Right cardiac atrium (tissue), 5 donors: ENCODE measurements at regions not wholly inside any gene's neighbourhood (a gene's known extent, or its start where the extent isn't known, plus 50 kb on each side); places are given as distances from the start of the nearest gene placed in this dataset.

ENCODE experiments used
- ATAC-seq, 2 donors: fragments of 200-7000 bp; cut with Tn5 transposase; one replicate each; pipeline versions ENCODE4 v1.8.0 to v1.9.1; 2020; ENCODE audit warnings: moderate library complexity in 2 of 2, mild to moderate bottlenecking in 1 of 2
- DNase-seq, 3 donors: peaks; one replicate each; pipeline ENCODE4 v3.0.0-alpha.2; 2020
- H3K27ac ChIP-seq: one replicate; pipeline ENCODE4 v1.5.1; 2013; ENCODE audit warnings: mild to moderate bottlenecking, low read length, control low read depth, moderate library complexity
- H3K27me3 ChIP-seq: one replicate; pipeline ENCODE4 v1.6.1; 2013; ENCODE audit not compliant: control insufficient read depth, insufficient read depth
- H3K4me1 ChIP-seq: one replicate; pipeline ENCODE4 v1.6.1; 2013; ENCODE audit warnings: low read length; ENCODE audit not compliant: control insufficient read depth, insufficient read depth
- H3K4me3 ChIP-seq: one replicate; pipeline ENCODE4 v1.5.1; 2013; ENCODE audit warnings: low read length, control low read depth
- H3K9me3 ChIP-seq: one replicate; pipeline ENCODE4 v1.6.1; 2013; ENCODE audit warnings: low read length; ENCODE audit not compliant: control insufficient read depth
- WGBS: extraction: QIAGEN DNeasy Blood & Tissue Kit; methylation state at CpG from one replicate; pipeline ENCODE4 v1.1.7; 2013; 5-methylcytosine and 5-hydroxymethylcytosine counted together
- intact Hi-C, 4 donors: fragments of 100-400 bp; cut with DNase I; formaldehyde crosslinking; loops; one replicate each; pipeline versions ENCODE4 v1.11.0 to v1.14.0; 2022 to 2023
- donor health status: healthy with polysubstance abuse.
- donor health status: DM: no; HTN: yes; CAD: no.
- donor health status: DM: no; HTN: no; CAD: no.
- donor health status: DM: no; HTN: yes; CAD: no; lungs with severe emphysema.
- donor health status: DM: yes; HTN: yes; CAD: no.

- 83% methylated on average over 2 of the region's 2 CpGs for WGBS
- ATAC-seq, result no peak
Observed at GRCh38 chr14:43198465-43198864, 1308.6 kb downstream of the FSCB start.

GRCh38 chr14:43184540-43184939, 1322.5 kb downstream of the FSCB start:
- Histone ChIP-seq H3K27ac (no peak overlapping the region), H3K4me3 (no peak overlapping the region), H3K9me3 (no peaks in the 10 kb centered on the region), H3K4me1 (no peaks in the 10 kb centered on the region), H3K27me3 (no peaks in the 10 kb centered on the region)
- WGBS, result 81% methylated on average over 3 of the region's 3 CpGs
- intact Hi-C loops, result no loop called here
- no peak for ATAC-seq
- no peak for DNase-seq

More at GRCh38 chr14:43198465-43198864, 1308.6 kb downstream of the FSCB start:
- no peak overlapping the region for H3K27ac ChIP-seq
- H3K27me3 ChIP-seq, result no peaks in the 10 kb centered on the region
- no peaks in the 10 kb centered on the region for H3K4me1 ChIP-seq
- H3K9me3 ChIP-seq, result no peaks in the 10 kb centered on the region
- intact Hi-C loops, result no loop called here
- H3K4me3 ChIP-seq, result no peak overlapping the region
- no peak for DNase-seq

- intact Hi-C loops, result no loop called here
- H3K9me3 ChIP-seq, result no peaks in the 10 kb centered on the region
- WGBS, result 77% methylated on average over 3 of the region's 3 CpGs
- no peak for ATAC-seq
- no peaks in the 10 kb centered on the region for H3K4me1 ChIP-seq
- no peaks in the 10 kb centered on the region for H3K27me3 ChIP-seq
- DNase-seq, result no peak
- no peak overlapping the region for H3K27ac ChIP-seq
- H3K4me3 ChIP-seq, result no peak overlapping the region
Observed at GRCh38 chr14:43183916-43184315, 1323.2 kb downstream of the FSCB start.

- Histone ChIP-seq H3K4me3 (no peak overlapping the region), H3K4me1 (no peaks in the 10 kb centered on the region), H3K27ac (no peak overlapping the region), H3K9me3 (no peaks in the 10 kb centered on the region), H3K27me3 (no peaks in the 10 kb centered on the region)
- DNase-seq (no peak), ATAC-seq (no peak)
- WGBS, result 71% methylated on average over 2 of the region's 2 CpGs
- intact Hi-C loops, result no loop called here
Observed at GRCh38 chr14:43175896-43176295, 1331.2 kb downstream of the FSCB start.

- H3K9me3 ChIP-seq, result no peaks in the 10 kb centered on the region
- ATAC-seq (no peak), DNase-seq (no peak)
- H3K4me1 ChIP-seq, result no peaks in the 10 kb centered on the region
- H3K4me3 ChIP-seq, result no peak overlapping the region
- intact Hi-C loops, result no loop called here
- H3K27me3 ChIP-seq, result no peaks in the 10 kb centered on the region
- H3K27ac ChIP-seq, result no peak overlapping the region
Observed at GRCh38 chr14:43172899-43173548, 1334.1 kb downstream of the FSCB start.

GRCh38 chr14:43169722-43170121, 1337.4 kb downstream of the FSCB start:
- Histone ChIP-seq H3K27me3 (no peaks in the 10 kb centered on the region), H3K27ac (no peak overlapping the region), H3K4me3 (no peak overlapping the region), H3K4me1 (no peaks in the 10 kb centered on the region), H3K9me3 (no peaks in the 10 kb centered on the region)
- no peak for DNase-seq
- WGBS, result 52% methylated on average over 2 of the region's 2 CpGs
- ATAC-seq, result no peak
- intact Hi-C loops, result no loop called here

- Histone ChIP-seq H3K4me3 (no peak overlapping the region), H3K27ac (no peak overlapping the region), H3K4me1 (no peaks in the 10 kb centered on the region), H3K9me3 (no peaks in the 10 kb centered on the region), H3K27me3 (no peaks in the 10 kb centered on the region)
- intact Hi-C loops, result no loop called here
- DNase-seq (no peak), ATAC-seq (no peak)
- 55% methylated on average over 1 of the region's 1 CpG for WGBS
Observed at GRCh38 chr14:43168371-43168925, 1338.6 kb downstream of the FSCB start.

- no peaks in the 10 kb centered on the region for H3K27me3 ChIP-seq
- H3K4me1 ChIP-seq, result no peaks in the 10 kb centered on the region
- H3K27ac ChIP-seq, result no peak overlapping the region
- no peak for ATAC-seq
- intact Hi-C loops, result no loop called here
- no peak overlapping the region for H3K4me3 ChIP-seq
- no peaks in the 10 kb centered on the region for H3K9me3 ChIP-seq
- WGBS, result 68% methylated on average over 2 of the region's 2 CpGs
- no peak for DNase-seq
Observed at GRCh38 chr14:43166163-43166562, 1340.9 kb downstream of the FSCB start.

GRCh38 chr14:43165651-43166050, 1341.4 kb downstream of the FSCB start:
- DNase-seq (no peak), ATAC-seq (no peak)
- Histone ChIP-seq H3K27me3 (no peaks in the 10 kb centered on the region), H3K27ac (no peak overlapping the region), H3K9me3 (no peaks in the 10 kb centered on the region), H3K4me3 (no peak overlapping the region), H3K4me1 (no peaks in the 10 kb centered on the region)
- WGBS, result 59% methylated on average over 2 of the region's 2 CpGs
- intact Hi-C loops, result no loop called here

GRCh38 chr14:43161477-43161876, 1345.6 kb downstream of the FSCB start:
- no peak for DNase-seq
- intact Hi-C loops, result no loop called here
- 69% methylated on average over 3 of the region's 3 CpGs for WGBS
- H3K4me1 ChIP-seq, result no peaks in the 10 kb centered on the region
- no peaks in the 10 kb centered on the region for H3K27me3 ChIP-seq
- no peak for ATAC-seq
- no peak overlapping the region for H3K4me3 ChIP-seq
- no peaks in the 10 kb centered on the region for H3K9me3 ChIP-seq
- H3K27ac ChIP-seq, result no peak overlapping the region

- Histone ChIP-seq H3K9me3 (no peaks in the 10 kb centered on the region), H3K27ac (no peak overlapping the region), H3K27me3 (no peaks in the 10 kb centered on the region), H3K4me1 (no peaks in the 10 kb centered on the region), H3K4me3 (no peak overlapping the region)
- intact Hi-C loops, result no loop called here
- ATAC-seq (no peak), DNase-seq (no peak)
- 79% methylated on average over 2 of the region's 2 CpGs for WGBS
Observed at GRCh38 chr14:43157661-43158060, 1349.4 kb downstream of the FSCB start.

GRCh38 chr14:43155924-43156323, 1351.2 kb downstream of the FSCB start:
- DNase-seq, result no peak

More at GRCh38 chr14:43155924-43156323, 1351.2 kb downstream of the FSCB start:
- Histone ChIP-seq H3K9me3 (no peaks in the 10 kb centered on the region), H3K4me1 (no peaks in the 10 kb centered on the region), H3K4me3 (no peak overlapping the region), H3K27ac (no peak overlapping the region), H3K27me3 (no peaks in the 10 kb centered on the region)
- 80% methylated on average over 2 of the region's 2 CpGs for WGBS
- no peak for ATAC-seq
- intact Hi-C loops, result no loop called here
